BLaER1 treated with 17β-estradiol and CSF1 and Interleukin-3, amounts not matched to agents 10 nM and 100 nM (cell line): ENCODE measurements at regions not wholly inside any gene's neighbourhood (a gene's known extent, or its start where the extent isn't known, plus 50 kb on each side); places are given as distances from the start of the nearest gene placed in this dataset.

Source experiments
- H3K27ac ChIP-seq, 11 experiments: shearing (Covaris generic); formaldehyde crosslinking; 2 replicates each; pipeline ENCODE4 v1.8.1; 2022
- H3K27me3 ChIP-seq, 11 experiments: shearing (Covaris generic); formaldehyde crosslinking; 2 replicates each; pipeline ENCODE4 v1.8.1; 2022
- H3K36me3 ChIP-seq, 11 experiments: shearing (Covaris generic); formaldehyde crosslinking; 2 replicates each; pipeline ENCODE4 v1.8.1; 2022
- H3K4me1 ChIP-seq, 10 experiments: shearing (Covaris generic); formaldehyde crosslinking; 2 replicates each; pipeline ENCODE4 v1.8.1; 2022
- H3K4me2 ChIP-seq, 11 experiments: shearing (Covaris generic); formaldehyde crosslinking; 2 replicates each; pipeline ENCODE4 v1.8.1; 2022
- H3K4me3 ChIP-seq, 10 experiments: shearing (Covaris generic); formaldehyde crosslinking; 2 replicates each; pipeline ENCODE4 v1.8.1; 2022
- H3K9ac ChIP-seq, 11 experiments: shearing (Covaris generic); formaldehyde crosslinking; 2 replicates each; pipeline ENCODE4 v1.8.1; 2022
- H3K9me3 ChIP-seq, 11 experiments: shearing (Covaris generic); formaldehyde crosslinking; replicated peaks in 1 of 11; 2 replicates each; pipeline ENCODE4 v1.8.1; 2022
- H4K20me1 ChIP-seq, 11 experiments: shearing (Covaris generic); formaldehyde crosslinking; 2 replicates each; pipeline ENCODE4 v1.8.1; 2022
- Cebpa-rat ChIP-seq, 11 experiments: shearing (Covaris generic); IDR thresholded peaks; 2 replicates each; pipeline ENCODE4 v1.8.1; 2022

DNA sequence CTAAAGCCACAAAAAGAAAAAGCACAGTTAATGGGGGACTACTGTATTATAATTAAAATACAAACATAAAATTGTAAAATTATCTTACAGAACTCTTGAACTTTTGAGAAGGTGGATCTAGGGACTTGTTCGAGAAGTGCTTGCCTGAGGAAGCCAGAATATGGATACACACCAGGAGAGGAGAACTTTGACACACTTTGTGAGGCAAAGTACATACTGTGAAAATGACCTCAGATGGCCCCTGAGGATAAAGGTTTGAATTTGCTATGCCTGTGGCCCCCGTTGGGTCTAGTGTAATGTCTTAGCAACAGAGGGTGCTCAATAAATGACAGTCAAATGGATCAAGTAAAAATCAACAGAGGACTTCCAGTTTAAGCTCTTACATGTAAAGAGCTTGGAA lies 148.2 kb upstream of the CYP1B1 start:
- no peak for TF ChIP-seq Cebpa-rat (IDR thresholded peaks at IDR 0.05)
- peaks cover 0 to 1% (median 0%) of the 10 kb centered on the region in 10 experiments; a peak in 2 of 20 replicates for H3K4me1 ChIP-seq
- H3K36me3 ChIP-seq = no peaks in the 10 kb centered on the region
- no peak overlapping the region for H3K4me2 ChIP-seq
- H3K4me3 ChIP-seq = no peak overlapping the region
- H3K9me3 ChIP-seq = peaks cover 7 to 25% (median 13%) of the 10 kb centered on the region in 11 experiments; a peak in 21 of 22 replicates
- no peaks in the 10 kb centered on the region for H4K20me1 ChIP-seq
- H3K27ac ChIP-seq = no peak overlapping the region
- no peaks in the 10 kb centered on the region for H3K27me3 ChIP-seq
- no peak overlapping the region for H3K9ac ChIP-seq

DNA sequence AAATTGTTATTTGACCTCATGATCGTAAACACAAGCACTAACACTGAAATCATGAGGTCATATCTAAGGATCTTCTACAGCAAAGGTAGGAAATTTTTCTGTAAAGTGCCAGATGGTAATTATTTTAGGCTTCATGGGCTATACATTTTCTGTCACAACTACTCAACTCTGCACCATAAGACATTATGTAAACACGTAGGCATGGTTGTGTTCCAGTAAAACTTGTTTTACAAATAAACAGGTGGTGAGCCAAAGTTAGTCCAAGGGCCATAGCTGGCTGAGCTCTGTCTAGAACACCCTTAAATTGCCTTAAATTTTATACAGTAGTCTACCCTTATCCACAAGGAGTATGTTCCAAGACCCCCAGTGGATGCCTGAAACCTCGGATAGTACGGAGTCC lies 147.3 kb upstream of the CYP1B1 start:
- Histone ChIP-seq H3K4me2 (no peak overlapping the region), H3K4me1 (peaks cover 0 to 11% (median 8%) of the 10 kb centered on the region in 10 experiments; a peak in 14 of 20 replicates), H3K27me3 (no peaks in the 10 kb centered on the region), H3K36me3 (no peaks in the 10 kb centered on the region), H3K9ac (no peak overlapping the region), H3K9me3 (peaks cover 7 to 25% (median 13%) of the 10 kb centered on the region in 11 experiments; a peak in 21 of 22 replicates), H4K20me1 (no peaks in the 10 kb centered on the region), H3K27ac (no peak overlapping the region), H3K4me3 (no peak overlapping the region)
- TF ChIP-seq Cebpa-rat (IDR thresholded peaks at IDR 0.05) = no peak

DNA sequence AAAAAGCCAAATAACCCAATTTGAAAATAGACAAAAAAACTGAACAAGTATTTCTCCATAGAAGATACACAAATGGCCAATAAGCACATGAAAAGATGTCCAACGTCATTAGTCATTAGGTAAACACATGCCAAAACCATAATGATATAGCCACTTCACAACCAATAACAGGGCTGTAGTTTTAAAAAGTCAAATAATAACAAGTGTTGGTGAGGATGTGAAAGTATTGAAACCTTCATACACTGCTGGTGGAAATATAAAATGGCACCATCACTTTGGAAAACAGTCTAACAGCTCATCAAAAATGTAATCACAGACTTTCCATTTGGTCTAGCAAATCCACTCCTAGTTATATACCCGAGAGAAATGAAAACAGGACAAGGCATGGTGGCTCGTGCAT lies 144.2 kb upstream of the CYP1B1 start:
- H3K4me1 ChIP-seq = peaks cover 0 to 19% (median 12%) of the 10 kb centered on the region in 10 experiments; a peak in 14 of 20 replicates
- no peaks in the 10 kb centered on the region for H4K20me1 ChIP-seq
- H3K9me3 ChIP-seq = peaks cover 7 to 25% (median 13%) of the 10 kb centered on the region in 11 experiments; a peak in 21 of 22 replicates
- no peak for TF ChIP-seq Cebpa-rat (IDR thresholded peaks at IDR 0.05)
- H3K4me3 ChIP-seq = no peak overlapping the region
- H3K9ac ChIP-seq = no peak overlapping the region
- H3K4me2 ChIP-seq = no peak overlapping the region
- H3K36me3 ChIP-seq = no peaks in the 10 kb centered on the region
- no peak overlapping the region for H3K27ac ChIP-seq
- H3K27me3 ChIP-seq = no peaks in the 10 kb centered on the region

DNA sequence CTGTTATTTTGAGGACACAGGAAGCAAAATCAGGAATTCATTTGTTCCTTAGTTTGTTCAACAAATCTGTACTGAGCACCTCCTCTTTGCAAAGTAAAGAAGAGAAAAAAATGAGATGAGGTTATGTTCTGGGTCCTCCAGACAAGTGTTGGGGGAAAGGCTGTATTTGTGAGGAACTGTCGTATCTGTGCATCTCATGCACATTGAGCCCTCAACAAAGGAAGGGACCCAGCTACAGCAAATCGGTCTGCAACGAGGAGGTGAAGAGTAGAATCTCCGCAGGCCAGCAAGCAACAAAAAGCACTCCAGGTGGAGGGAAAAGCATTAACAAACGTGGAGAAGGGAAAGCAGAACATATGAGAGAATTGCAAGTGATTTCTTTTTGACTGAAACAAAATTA lies 143.0 kb upstream of the CYP1B1 start:
- peaks cover 7 to 25% (median 13%) of the 10 kb centered on the region in 11 experiments; a peak in 21 of 22 replicates for H3K9me3 ChIP-seq
- no peak overlapping the region for H3K9ac ChIP-seq
- peaks cover 5 to 24% (median 15%) of the 10 kb centered on the region in 10 experiments; a peak in 19 of 20 replicates for H3K4me1 ChIP-seq
- peak overlapping the region in 9 of 11 experiments; percentile 9 to 70 (median 31); a peak in 12 of 22 replicates for H3K4me2 ChIP-seq
- TF ChIP-seq Cebpa-rat (IDR thresholded peaks at IDR 0.05) = no peak
- H3K27ac ChIP-seq = no peak overlapping the region
- no peaks in the 10 kb centered on the region for H3K27me3 ChIP-seq
- H3K36me3 ChIP-seq = no peaks in the 10 kb centered on the region
- no peaks in the 10 kb centered on the region for H4K20me1 ChIP-seq
- H3K4me3 ChIP-seq = no peak overlapping the region

DNA sequence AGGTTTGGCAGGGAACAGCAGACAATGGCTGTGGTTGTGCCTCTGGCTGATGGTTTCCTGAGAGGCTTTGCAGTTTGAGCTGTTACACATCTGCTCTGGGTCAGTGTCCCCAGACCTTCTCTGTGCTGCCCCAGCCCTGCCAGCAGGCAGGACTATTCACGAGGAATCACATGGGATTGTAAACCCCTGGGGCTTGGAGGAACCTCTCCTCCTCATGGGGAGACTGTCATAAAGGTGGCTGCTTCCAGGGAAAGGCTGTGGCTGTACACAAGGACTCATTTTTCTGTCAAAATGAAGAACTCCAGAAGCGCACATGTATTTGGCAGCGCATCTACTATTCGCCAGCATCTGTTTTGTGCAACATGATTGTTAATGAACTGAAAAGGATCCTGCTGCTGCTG lies 142.6 kb upstream of the CYP1B1 start:
- no peak for TF ChIP-seq Cebpa-rat (IDR thresholded peaks at IDR 0.05)
- no peaks in the 10 kb centered on the region for H4K20me1 ChIP-seq
- peaks cover 7 to 25% (median 13%) of the 10 kb centered on the region in 11 experiments; a peak in 21 of 22 replicates for H3K9me3 ChIP-seq
- H3K27ac ChIP-seq = no peak overlapping the region
- H3K27me3 ChIP-seq = no peaks in the 10 kb centered on the region
- H3K4me3 ChIP-seq = no peak overlapping the region
- no peak overlapping the region for H3K9ac ChIP-seq
- H3K4me1 ChIP-seq = peaks cover 9 to 28% (median 19%) of the 10 kb centered on the region in 10 experiments
- peak overlapping the region in 9 of 11 experiments; percentile 9 to 70 (median 31); a peak in 15 of 22 replicates for H3K4me2 ChIP-seq
- no peaks in the 10 kb centered on the region for H3K36me3 ChIP-seq

DNA sequence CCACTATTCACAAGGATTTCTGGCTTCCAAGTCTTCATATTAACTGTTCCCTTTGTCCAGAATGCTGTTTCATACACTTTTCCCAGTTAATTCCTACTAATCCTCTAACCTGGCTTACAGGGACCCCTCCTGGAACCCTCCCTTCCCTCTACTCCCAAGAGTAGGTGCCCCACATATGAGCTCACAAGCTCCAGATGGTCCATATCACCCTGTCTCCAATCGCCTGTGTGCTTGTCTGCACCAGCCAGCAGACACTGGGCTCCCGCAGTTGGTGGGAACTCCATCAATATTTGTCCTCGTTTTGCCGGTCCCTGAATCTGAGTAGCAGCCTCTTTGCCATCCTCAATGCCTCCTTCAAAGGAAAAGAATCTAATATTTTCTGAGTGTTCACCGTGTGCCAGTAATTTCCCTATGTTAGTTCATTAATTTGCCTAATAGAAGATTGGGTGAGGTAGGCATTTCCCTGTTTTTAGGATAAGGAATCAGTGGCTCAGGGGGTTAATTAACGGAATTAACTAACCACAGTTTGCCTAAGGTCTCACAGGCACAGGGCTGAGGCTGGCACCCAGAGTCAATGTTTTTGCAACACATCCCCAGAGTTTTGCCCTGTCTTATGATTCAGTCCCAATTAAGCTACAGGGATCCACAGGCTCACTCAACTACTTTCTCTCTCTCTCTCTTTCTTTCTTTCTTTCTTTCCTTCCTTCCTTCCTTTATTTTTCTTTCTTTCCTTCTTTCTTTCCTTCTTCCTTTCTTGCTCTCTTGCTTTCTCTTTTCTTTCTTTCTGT lies 141.6 kb upstream of the CYP1B1 start:
- Histone ChIP-seq H4K20me1 (no peaks in the 10 kb centered on the region), H3K36me3 (no peaks in the 10 kb centered on the region), H3K27ac (no peak overlapping the region), H3K4me1 (peaks cover 15 to 29% (median 21%) of the 10 kb centered on the region in 10 experiments), H3K9me3 (peaks cover 7 to 25% (median 13%) of the 10 kb centered on the region in 11 experiments; a peak in 21 of 22 replicates), H3K4me3 (no peak overlapping the region), H3K27me3 (no peaks in the 10 kb centered on the region), H3K4me2 (peak overlapping the region in 4 of 11 experiments; percentile 9 to 70 (median 60); a peak in 6 of 22 replicates), H3K9ac (no peak overlapping the region)
- no peak for TF ChIP-seq Cebpa-rat (IDR thresholded peaks at IDR 0.05)

DNA sequence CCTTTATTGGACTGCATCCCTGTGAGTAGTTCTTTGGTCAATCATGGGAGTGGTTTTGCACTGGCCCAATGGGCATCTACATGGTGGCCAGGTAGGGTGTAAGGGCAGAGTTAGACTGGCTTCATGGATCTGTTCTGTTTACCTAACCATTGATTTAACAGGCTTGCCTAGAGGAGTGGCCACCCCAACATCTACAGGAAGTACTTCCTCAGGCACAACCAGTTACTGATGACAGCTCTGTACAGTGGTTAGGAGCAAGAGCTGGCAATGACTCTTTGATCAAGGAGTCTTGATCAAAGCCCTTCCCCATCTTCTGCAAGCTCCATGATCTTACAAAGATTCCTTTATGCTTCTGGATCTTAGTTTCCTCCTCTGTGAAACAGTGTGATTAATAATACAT lies 140.9 kb upstream of the CYP1B1 start:
- Histone ChIP-seq H3K4me1 (peaks cover 15 to 29% (median 21%) of the 10 kb centered on the region in 10 experiments), H4K20me1 (no peaks in the 10 kb centered on the region), H3K36me3 (no peaks in the 10 kb centered on the region), H3K27ac (no peak overlapping the region), H3K4me3 (no peak overlapping the region), H3K9ac (no peak overlapping the region), H3K27me3 (no peaks in the 10 kb centered on the region), H3K9me3 (peaks cover 7 to 25% (median 13%) of the 10 kb centered on the region in 11 experiments; a peak in 21 of 22 replicates), H3K4me2 (no peak overlapping the region)
- TF ChIP-seq Cebpa-rat (IDR thresholded peaks at IDR 0.05) = no peak

DNA sequence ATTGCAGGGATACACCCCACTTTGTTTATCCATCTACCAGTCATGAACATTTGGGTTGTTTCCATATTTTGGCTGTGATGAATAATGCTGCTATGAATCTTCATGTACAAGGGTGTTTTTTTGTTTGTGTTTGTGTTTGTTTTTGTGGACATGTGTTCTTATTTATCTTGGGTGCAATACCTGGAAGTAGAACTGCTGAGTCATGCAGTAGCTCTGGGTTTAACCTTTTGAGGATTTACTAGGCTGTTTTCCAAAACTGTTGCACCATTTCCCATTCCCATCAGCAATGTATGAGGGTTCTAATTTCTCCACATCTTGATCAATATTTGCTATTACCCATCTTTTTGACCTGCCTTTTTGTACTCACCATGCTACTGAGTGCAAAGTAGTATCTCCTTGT lies 140.0 kb upstream of the CYP1B1 start:
- Histone ChIP-seq H3K9me3 (peaks cover 7 to 24% (median 13%) of the 10 kb centered on the region in 11 experiments; a peak in 21 of 22 replicates), H3K27ac (no peak overlapping the region), H3K27me3 (no peaks in the 10 kb centered on the region), H3K4me1 (peaks cover 15 to 29% (median 21%) of the 10 kb centered on the region in 10 experiments), H3K9ac (no peak overlapping the region), H4K20me1 (no peaks in the 10 kb centered on the region), H3K4me3 (no peak overlapping the region), H3K36me3 (no peaks in the 10 kb centered on the region), H3K4me2 (no peak overlapping the region)
- no peak for TF ChIP-seq Cebpa-rat (IDR thresholded peaks at IDR 0.05)

DNA sequence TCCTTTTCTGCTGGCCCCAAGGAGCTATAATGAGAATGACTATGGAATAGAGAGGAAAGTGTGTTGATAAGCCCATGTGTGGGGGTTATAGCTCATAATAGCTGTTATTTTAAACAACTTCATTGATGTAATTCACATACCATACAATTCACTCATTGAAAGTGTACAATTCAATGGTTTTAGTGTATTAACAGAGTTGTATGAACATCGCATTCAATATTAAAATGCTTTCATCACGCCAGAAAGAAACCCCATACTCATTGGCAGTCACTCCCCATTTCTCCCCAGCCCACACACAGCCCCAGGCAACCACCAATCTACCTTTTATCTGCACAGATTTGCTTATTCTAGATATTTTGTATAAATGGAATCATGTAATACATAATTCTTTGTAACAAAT lies 139.6 kb upstream of the CYP1B1 start:
- H3K9me3 ChIP-seq = peaks cover 5 to 19% (median 8%) of the 10 kb centered on the region in 11 experiments; a peak in 21 of 22 replicates
- H3K4me1 ChIP-seq = peaks cover 15 to 29% (median 21%) of the 10 kb centered on the region in 10 experiments
- H3K9ac ChIP-seq = no peak overlapping the region
- TF ChIP-seq Cebpa-rat (IDR thresholded peaks at IDR 0.05) = no peak
- no peak overlapping the region for H3K27ac ChIP-seq
- H3K4me3 ChIP-seq = no peak overlapping the region
- H3K27me3 ChIP-seq = no peaks in the 10 kb centered on the region
- H3K4me2 ChIP-seq = no peak overlapping the region
- no peaks in the 10 kb centered on the region for H3K36me3 ChIP-seq
- H4K20me1 ChIP-seq = no peaks in the 10 kb centered on the region
